ENCODE measurements at regions not wholly inside any gene's neighbourhood (a gene's known extent, or its start where the extent isn't known, plus 50 kb on each side); places are given as distances from the start of the nearest gene placed in this dataset.

DNA sequence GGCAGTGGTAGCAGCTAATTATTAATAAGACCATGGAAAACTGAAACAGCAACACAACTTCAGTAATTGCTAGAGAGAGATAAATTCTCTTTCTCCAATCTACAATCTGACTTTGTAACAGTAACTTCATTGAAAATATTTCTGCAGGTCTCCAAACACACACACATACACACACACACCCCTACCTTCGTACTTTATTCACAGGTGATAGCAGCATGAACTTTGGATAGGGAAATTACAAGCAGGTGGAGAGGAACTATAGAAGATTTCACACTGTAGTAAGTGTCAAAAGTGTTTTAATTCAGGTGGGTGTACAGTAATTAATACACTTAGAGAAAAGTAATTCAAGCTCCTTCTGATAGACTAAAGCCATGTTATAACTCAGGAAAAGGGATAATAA lies 587.5 kb downstream of the TUSC7 start:
- CTCF ChIA-PET = no interaction called here
- DNase-seq (ENCODE audit: extremely low spot score) = no peak
- POLR2A ChIA-PET = no interaction called here
- TF ChIP-seq SUZ12 (IDR thresholded peaks at IDR 0.05) = no peak
- TF ChIP-seq FOXA1 (IDR thresholded peaks at IDR 0.05) = no peak
- no peak for TF ChIP-seq BHLHE40 (IDR thresholded peaks at IDR 0.05; ENCODE audit: borderline replicate concordance)
- no peak for TF ChIP-seq ZNF384 (IDR thresholded peaks at IDR 0.05)
- TF ChIP-seq FOXM1 (IDR thresholded peaks at IDR 0.05; ENCODE audit: borderline replicate concordance) = no peak
- TF ChIP-seq ELF4 (IDR thresholded peaks at IDR 0.05) = no peak
- no peak for TF ChIP-seq HDGF (IDR thresholded peaks at IDR 0.05; ENCODE audit: borderline replicate concordance)
- TF ChIP-seq LEF1 (IDR thresholded peaks at IDR 0.05; ENCODE audit: borderline replicate concordance) = no peak
- TF ChIP-seq SP1 (IDR thresholded peaks at IDR 0.05) = no peak
- TF ChIP-seq, protein P1, sequence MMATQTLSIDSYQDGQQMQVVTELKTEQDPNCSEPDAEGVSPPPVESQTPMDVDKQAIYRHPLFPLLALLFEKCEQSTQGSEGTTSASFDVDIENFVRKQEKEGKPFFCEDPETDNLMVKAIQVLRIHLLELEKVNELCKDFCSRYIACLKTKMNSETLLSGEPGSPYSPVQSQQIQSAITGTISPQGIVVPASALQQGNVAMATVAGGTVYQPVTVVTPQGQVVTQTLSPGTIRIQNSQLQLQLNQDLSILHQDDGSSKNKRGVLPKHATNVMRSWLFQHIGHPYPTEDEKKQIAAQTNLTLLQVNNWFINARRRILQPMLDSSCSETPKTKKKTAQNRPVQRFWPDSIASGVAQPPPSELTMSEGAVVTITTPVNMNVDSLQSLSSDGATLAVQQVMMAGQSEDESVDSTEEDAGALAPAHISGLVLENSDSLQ (IDR thresholded peaks at IDR 0.05) = no peak
- TF ChIP-seq ARNT (IDR thresholded peaks at IDR 0.05) = no peak
- TF ChIP-seq FOXK2 (IDR thresholded peaks at IDR 0.05) = no peak
- no peak for TF ChIP-seq NFRKB (IDR thresholded peaks at IDR 0.05)
- no peak for TF ChIP-seq L3MBTL2 (conservative IDR thresholded peaks at IDR 0.05)
- TF ChIP-seq CTBP1 (IDR thresholded peaks at IDR 0.05; ENCODE audit: borderline replicate concordance) = no peak
- no peak for TF ChIP-seq TARDBP (IDR thresholded peaks at IDR 0.05)

GRCh38 chr3:117297541-117297940 lies 588.0 kb downstream of the TUSC7 start:
- no peak for DNase-seq (ENCODE audit: extremely low spot score)

GRCh38 chr3:117298273-117298672 lies 588.7 kb downstream of the TUSC7 start:
- TF ChIP-seq SP1 (IDR thresholded peaks at IDR 0.05) (no peak), FOXA1 (IDR thresholded peaks at IDR 0.05) (no peak)
- ChIA-PET POLR2A (no interaction called here), CTCF (no interaction called here)
- DNase-seq (ENCODE audit: extremely low spot score) = no peak

More at GRCh38 chr3:117297541-117297940, 588.0 kb downstream of the TUSC7 start:
- POLR2A ChIA-PET = no interaction called here
- CTCF ChIA-PET = no interaction called here
- TF ChIP-seq ZNF384 (IDR thresholded peaks at IDR 0.05) (no peak), FOXA1 (IDR thresholded peaks at IDR 0.05) (no peak), ARNT (IDR thresholded peaks at IDR 0.05) (no peak), TARDBP (IDR thresholded peaks at IDR 0.05) (no peak), ELF4 (IDR thresholded peaks at IDR 0.05) (no peak), BHLHE40 (IDR thresholded peaks at IDR 0.05; ENCODE audit: borderline replicate concordance) (no peak), FOXK2 (IDR thresholded peaks at IDR 0.05) (no peak), CTBP1 (IDR thresholded peaks at IDR 0.05; ENCODE audit: borderline replicate concordance) (no peak), FOXM1 (IDR thresholded peaks at IDR 0.05; ENCODE audit: borderline replicate concordance) (no peak), SP1 (IDR thresholded peaks at IDR 0.05) (no peak), SUZ12 (IDR thresholded peaks at IDR 0.05) (no peak)
- TF ChIP-seq, protein P1 (IDR thresholded peaks at IDR 0.05) = no peak

- DNase-seq (ENCODE audit: extremely low spot score) = no peak
- ChIA-PET CTCF (no interaction called here), POLR2A (no interaction called here)
- TF ChIP-seq FOXM1 (IDR thresholded peaks at IDR 0.05; ENCODE audit: borderline replicate concordance) (no peak), CTBP1 (IDR thresholded peaks at IDR 0.05; ENCODE audit: borderline replicate concordance) (no peak), LEF1 (IDR thresholded peaks at IDR 0.05; ENCODE audit: borderline replicate concordance) (no peak), FOXK2 (IDR thresholded peaks at IDR 0.05) (no peak)
Observed at GRCh38 chr3:117302428-117302827, 592.8 kb downstream of the TUSC7 start.

DNA sequence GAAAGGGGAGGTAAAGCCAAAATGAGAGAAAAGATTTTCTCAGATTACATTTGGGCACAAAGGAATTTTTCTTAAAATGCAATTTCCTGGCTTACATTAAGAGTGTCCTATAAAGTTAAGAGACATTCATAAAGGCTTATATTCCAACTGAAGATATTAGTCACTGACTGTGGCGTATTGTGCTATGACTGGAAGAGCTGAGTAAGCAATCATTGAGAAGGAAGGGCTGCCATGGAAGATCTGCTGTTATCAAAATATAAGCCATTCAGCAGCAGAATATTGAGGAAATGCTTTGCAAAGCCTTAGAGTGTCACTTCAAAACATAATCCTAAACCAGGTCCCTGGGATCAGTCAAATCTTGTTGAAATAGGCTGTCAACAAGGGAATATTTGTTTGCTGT lies 593.9 kb downstream of the TUSC7 start:
- CTCF ChIA-PET = no interaction called here
- no peak for TF ChIP-seq ELF4 (IDR thresholded peaks at IDR 0.05)
- no peak for TF ChIP-seq SP1 (IDR thresholded peaks at IDR 0.05)
- no peak for TF ChIP-seq BHLHE40 (IDR thresholded peaks at IDR 0.05; ENCODE audit: borderline replicate concordance)
- TF ChIP-seq FOXM1 (IDR thresholded peaks at IDR 0.05; ENCODE audit: borderline replicate concordance) = no peak
- TF ChIP-seq LEF1 (IDR thresholded peaks at IDR 0.05; ENCODE audit: borderline replicate concordance) = no peak
- no peak for TF ChIP-seq FOXA1 (IDR thresholded peaks at IDR 0.05)
- no peak for TF ChIP-seq SUZ12 (IDR thresholded peaks at IDR 0.05)
- TF ChIP-seq L3MBTL2 (conservative IDR thresholded peaks at IDR 0.05) = no peak
- TF ChIP-seq TARDBP (IDR thresholded peaks at IDR 0.05) = no peak
- no peak for TF ChIP-seq FOXK2 (IDR thresholded peaks at IDR 0.05)
- no peak for DNase-seq (ENCODE audit: extremely low spot score)
- POLR2A ChIA-PET = no interaction called here

GRCh38 chr3:117304681-117305080 lies 595.1 kb downstream of the TUSC7 start:
- ChIA-PET POLR2A (no interaction called here), CTCF (no interaction called here)
- no peak for TF ChIP-seq TARDBP (IDR thresholded peaks at IDR 0.05)
- no peak for TF ChIP-seq SP1 (IDR thresholded peaks at IDR 0.05)
- TF ChIP-seq ARNT (IDR thresholded peaks at IDR 0.05) = no peak
- no peak for TF ChIP-seq HDGF (IDR thresholded peaks at IDR 0.05; ENCODE audit: borderline replicate concordance)
- TF ChIP-seq CTBP1 (IDR thresholded peaks at IDR 0.05; ENCODE audit: borderline replicate concordance) = no peak
- no peak for TF ChIP-seq ZNF384 (IDR thresholded peaks at IDR 0.05)
- no peak for TF ChIP-seq FOXK2 (IDR thresholded peaks at IDR 0.05)
- TF ChIP-seq LEF1 (IDR thresholded peaks at IDR 0.05; ENCODE audit: borderline replicate concordance) = no peak
- no peak for TF ChIP-seq NFRKB (IDR thresholded peaks at IDR 0.05)
- TF ChIP-seq FOXM1 (IDR thresholded peaks at IDR 0.05; ENCODE audit: borderline replicate concordance) = no peak
- no peak for TF ChIP-seq L3MBTL2 (conservative IDR thresholded peaks at IDR 0.05)
- TF ChIP-seq FOXA1 (IDR thresholded peaks at IDR 0.05) = no peak
- TF ChIP-seq ELF4 (IDR thresholded peaks at IDR 0.05) = no peak
- TF ChIP-seq BHLHE40 (IDR thresholded peaks at IDR 0.05; ENCODE audit: borderline replicate concordance) = no peak
- TF ChIP-seq, protein P1 (IDR thresholded peaks at IDR 0.05) = no peak
- TF ChIP-seq SUZ12 (IDR thresholded peaks at IDR 0.05) = no peak
- no peak for DNase-seq (ENCODE audit: extremely low spot score)

DNA sequence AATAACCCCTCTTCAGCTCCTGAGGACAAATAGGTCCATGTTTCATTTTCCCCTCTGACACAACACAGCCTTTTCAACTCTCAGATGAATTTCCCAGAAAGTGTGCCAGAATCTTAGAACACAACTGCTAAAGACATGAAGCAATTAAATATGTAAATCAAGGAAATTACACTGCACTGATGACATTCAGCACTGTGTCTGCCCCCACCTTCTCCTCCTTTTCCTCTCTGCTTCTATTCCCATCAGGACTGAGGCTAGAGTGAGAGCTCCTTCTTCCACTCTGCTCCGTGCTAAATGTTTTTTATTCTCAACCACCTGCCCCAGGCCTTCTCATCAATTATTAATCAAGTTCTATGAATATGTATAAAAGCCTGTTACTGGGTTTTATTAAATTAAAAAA lies 596.1 kb downstream of the TUSC7 start:
- CTCF ChIA-PET = no interaction called here
- POLR2A ChIA-PET = no interaction called here
- no peak for DNase-seq (ENCODE audit: extremely low spot score)
- no peak for TF ChIP-seq NFRKB (IDR thresholded peaks at IDR 0.05)
- TF ChIP-seq LEF1 (IDR thresholded peaks at IDR 0.05; ENCODE audit: borderline replicate concordance) = no peak
- TF ChIP-seq HDGF (IDR thresholded peaks at IDR 0.05; ENCODE audit: borderline replicate concordance) = no peak
- no peak for TF ChIP-seq SP1 (IDR thresholded peaks at IDR 0.05)
- no peak for TF ChIP-seq ELF4 (IDR thresholded peaks at IDR 0.05)
- no peak for TF ChIP-seq CTBP1 (IDR thresholded peaks at IDR 0.05; ENCODE audit: borderline replicate concordance)
- TF ChIP-seq FOXK2 (IDR thresholded peaks at IDR 0.05) = no peak
